K562 (cell line): ENCODE measurements at regions not wholly inside any gene's neighbourhood (a gene's known extent, or its start where the extent isn't known, plus 50 kb on each side); places are given as distances from the start of the nearest gene placed in this dataset.

Experiments used
- KDM4B ChIP-seq, 2 experiments: fragments of 450-650 bp in 1 of 2; sonication (generic) in 1 of 2; IDR thresholded peaks; 2 replicates each; pipeline ENCODE4 v1.6.1; 2016 to 2017; ENCODE audit warnings: borderline replicate concordance in 2 of 2, antibody characterized with exemption in 1 of 2, low read depth in 1 of 2, mild to moderate bottlenecking in 1 of 2
- MAFK ChIP-seq: IDR thresholded peaks from 2 replicates; pipeline ENCODE4 v1.6.1; 2011; ENCODE audit warnings: low read length, improper control_type of control experiment
- SRF ChIP-seq, 2 experiments: fragments of 250-450, 450-650 bp in 1 of 2; sonication (Bioruptor Pico) in 1 of 2; sonication (generic) in 1 of 2; formaldehyde crosslinking; IDR thresholded peaks; 2 replicates each; pipeline versions ENCODE4 v1.5.0 to v1.5.1; 2020 to 2022; ENCODE audit warnings: mild to moderate bottlenecking in 1 of 2, missing genetic modification reagents in 1 of 2
- YBX1 ChIP-seq: fragments of 450-650 bp; IDR thresholded peaks from 2 replicates; pipeline ENCODE4 v1.7.1; 2016; ENCODE audit warnings: mild to moderate bottlenecking
- ZBTB33 ChIP-seq: sonication (generic); formaldehyde crosslinking; IDR thresholded peaks from 2 replicates; pipeline ENCODE4 v1.8.1; 2023; ENCODE audit warnings: mild to moderate bottlenecking, missing genetic modification reagents
- TF ChIP-seq, protein P1 (sequence below), 3 experiments: IDR thresholded peaks in 2 of 3; conservative IDR thresholded peaks in 1 of 3; 2 replicates each; pipeline ENCODE4 v1.5.1; 2011 to 2012; ENCODE audit warnings: low read length in 3 of 3, mild to moderate bottlenecking in 3 of 3, control low read depth in 2 of 3, improper control_type of control experiment in 1 of 3, inconsistent platforms in 1 of 3, low read depth in 1 of 3, mixed read lengths in 1 of 3, moderate library complexity in 1 of 3; ENCODE audit not compliant: insufficient read depth in 2 of 3

DNA sequence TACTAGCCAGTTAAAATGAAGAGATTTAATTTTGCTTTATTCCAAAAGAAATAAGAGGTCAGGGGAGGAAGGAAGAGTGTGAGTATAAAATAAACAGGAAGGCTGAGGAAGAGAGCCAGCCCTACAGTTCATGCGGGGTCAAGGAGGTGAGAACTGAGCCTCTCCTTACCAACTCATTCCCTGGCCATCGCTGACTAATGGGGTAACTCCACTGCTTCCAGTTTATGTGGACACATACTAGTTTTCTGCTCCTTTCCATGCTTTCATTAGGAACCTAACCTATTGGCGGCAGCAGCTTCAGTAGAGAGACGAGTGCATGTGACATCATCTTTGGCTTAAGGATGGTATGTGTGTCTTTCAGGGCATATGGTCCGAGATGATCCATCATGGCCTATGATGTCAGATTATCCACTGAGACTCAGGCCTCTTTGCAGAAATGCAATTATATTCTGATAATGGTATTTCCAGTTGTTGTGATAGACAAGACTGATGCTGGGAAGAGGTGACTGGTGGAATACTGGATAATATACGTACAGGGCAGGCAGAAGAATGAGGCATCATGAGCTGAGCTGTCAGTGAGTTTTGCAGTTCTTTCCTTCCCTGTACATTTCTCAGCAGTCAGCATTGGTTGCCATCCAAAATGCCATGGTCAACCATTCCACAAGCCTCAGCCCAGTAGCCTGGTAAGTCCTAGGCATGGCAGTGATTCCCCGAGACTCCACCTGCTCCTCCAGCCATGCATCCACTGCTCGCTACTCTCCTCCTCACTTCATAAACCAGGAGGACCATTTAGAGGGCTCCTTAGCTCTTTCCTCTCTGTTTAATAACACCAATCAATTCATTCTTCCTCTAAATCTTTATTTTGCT is 184.6 kb upstream of the OSR1 start:
- no peak for TF ChIP-seq YBX1
- TF ChIP-seq, protein P1, sequence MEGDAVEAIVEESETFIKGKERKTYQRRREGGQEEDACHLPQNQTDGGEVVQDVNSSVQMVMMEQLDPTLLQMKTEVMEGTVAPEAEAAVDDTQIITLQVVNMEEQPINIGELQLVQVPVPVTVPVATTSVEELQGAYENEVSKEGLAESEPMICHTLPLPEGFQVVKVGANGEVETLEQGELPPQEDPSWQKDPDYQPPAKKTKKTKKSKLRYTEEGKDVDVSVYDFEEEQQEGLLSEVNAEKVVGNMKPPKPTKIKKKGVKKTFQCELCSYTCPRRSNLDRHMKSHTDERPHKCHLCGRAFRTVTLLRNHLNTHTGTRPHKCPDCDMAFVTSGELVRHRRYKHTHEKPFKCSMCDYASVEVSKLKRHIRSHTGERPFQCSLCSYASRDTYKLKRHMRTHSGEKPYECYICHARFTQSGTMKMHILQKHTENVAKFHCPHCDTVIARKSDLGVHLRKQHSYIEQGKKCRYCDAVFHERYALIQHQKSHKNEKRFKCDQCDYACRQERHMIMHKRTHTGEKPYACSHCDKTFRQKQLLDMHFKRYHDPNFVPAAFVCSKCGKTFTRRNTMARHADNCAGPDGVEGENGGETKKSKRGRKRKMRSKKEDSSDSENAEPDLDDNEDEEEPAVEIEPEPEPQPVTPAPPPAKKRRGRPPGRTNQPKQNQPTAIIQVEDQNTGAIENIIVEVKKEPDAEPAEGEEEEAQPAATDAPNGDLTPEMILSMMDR (IDR thresholded peaks at IDR 0.05 in 2 of 3, conservative IDR thresholded peaks at IDR 0.05 in 1 of 3; ENCODE audit: insufficient read depth in 2 of 3, low read depth in 1 of 3, low read length in 3 of 3), result no peak
- TF ChIP-seq KDM4B (IDR thresholded peaks at IDR 0.05; ENCODE audit: borderline replicate concordance in 2 of 2, low read depth in 1 of 2), result no peak
- no peak for TF ChIP-seq MAFK
- no peak for TF ChIP-seq ZBTB33
- no peak for TF ChIP-seq SRF (CRISPR knock-in tag; IDR thresholded peaks at IDR 0.05)
